HepG2 (cell line): ENCODE measurements at regions not wholly inside any gene's neighbourhood (a gene's known extent, or its start where the extent isn't known, plus 50 kb on each side); places are given as distances from the start of the nearest gene placed in this dataset.
A peak's percentile ranks its signal among the peaks of the same experiment; 100 is the strongest.

Experiments used
- ATAC-seq: fragments of 200-7000 bp; cut with Tn5 transposase; 3 replicates; pipeline ENCODE4 v1.9.1; 2020; ENCODE audit warnings: mild to moderate bottlenecking, moderate library complexity
- BruUV-seq: library from RNA; stranded (reverse); fragments of 400-500 nt; replicated peaks from 2 replicates; lab custom pipeline; 2021; lab: Mats Ljungman, UMichigan
- CTCF ChIA-PET: fragments of 300-600 bp; formaldehyde crosslinking; extraction: SDS; loops from one replicate; lab custom pipeline; 2021; ENCODE audit warnings: low total read pairs, inconsistent platforms, low intra/inter-chr PET ratio; lab: Yijun Ruan, JAX
- POLR2A ChIA-PET: fragments of 350-600 bp; sonication (Branson Sonifier 250); formaldehyde crosslinking; loops from one replicate; lab custom pipeline; 2020; ENCODE audit warnings: antibody characterized with exemption, inconsistent platforms; lab: Yijun Ruan, JAX
- DNase-seq: peaks from one replicate; pipeline ENCODE4 v3.0.0-alpha.2; 2015; ENCODE audit warnings: low spot score
- FAIRE-seq: peaks from 3 replicates; lab custom pipeline; 2011; peaks lifted over from hg19 to GRCh38; lab: Jason Lieb, UNC
- H2AFZ ChIP-seq: one replicate; pipeline ENCODE4 v1.6.1; 2011; ENCODE audit warnings: low read length, inconsistent platforms
- H3K27ac ChIP-seq: fragments of 300-600 bp; 3 replicates; pipeline ENCODE4 v1.8.0; 2011; ENCODE audit warnings: mixed run types, mild to moderate bottlenecking, mixed read lengths, low read length, inconsistent platforms; ENCODE audit not compliant: insufficient read depth; ENCODE audit errors: extremely low read length
- H3K27me3 ChIP-seq, 2 experiments: fragments of 200-600 bp in 1 of 2; 2 replicates in 1 of 2; 3 replicates in 1 of 2; pipeline versions ENCODE4 v1.6.0 to v1.8.0; 2011; ENCODE audit warnings: low read length in 2 of 2, mild to moderate bottlenecking in 2 of 2, moderate library complexity in 2 of 2, inconsistent platforms in 1 of 2; ENCODE audit not compliant: insufficient read depth in 2 of 2, control insufficient read depth in 1 of 2
- H3K36me3 ChIP-seq, 2 experiments: fragments of 200-600 bp in 1 of 2; replicated peaks in 1 of 2; 2 replicates in 1 of 2; 3 replicates in 1 of 2; pipeline versions ENCODE4 v1.5.1 to v1.8.0; 2011; ENCODE audit warnings: low read length in 2 of 2, inconsistent platforms in 1 of 2; ENCODE audit not compliant: insufficient read depth in 2 of 2, control insufficient read depth in 1 of 2
- H3K4me1 ChIP-seq: 2 replicates; pipeline ENCODE4 v1.5.1; 2012; ENCODE audit warnings: low read length, inconsistent platforms; ENCODE audit not compliant: insufficient read depth
- H3K4me2 ChIP-seq: 2 replicates; pipeline ENCODE4 v1.6.0; 2011; ENCODE audit warnings: low read depth, low read length, inconsistent platforms
- H3K4me3 ChIP-seq, 3 experiments: fragments of 200-600 bp in 1 of 3; sonication (generic), shearing (Covaris generic) in 1 of 3; replicated peaks in 1 of 3; 2 replicates each; pipeline ENCODE4 v1.5.1; 2011 to 2016; ENCODE audit warnings: low read length in 3 of 3, inconsistent platforms in 2 of 3, low read depth in 2 of 3, mild to moderate bottlenecking in 2 of 3, control low read depth in 1 of 3, mixed read lengths in 1 of 3; ENCODE audit not compliant: insufficient read depth in 1 of 3
- H3K79me2 ChIP-seq: one replicate; pipeline ENCODE4 v1.6.1; 2011; ENCODE audit warnings: low read length, inconsistent platforms; ENCODE audit not compliant: insufficient read depth
- H3K9ac ChIP-seq: 2 replicates; pipeline ENCODE4 v1.6.0; 2011; ENCODE audit warnings: mild to moderate bottlenecking, low read depth, low read length, inconsistent platforms; ENCODE audit not compliant: insufficient read depth
- H3K9me3 ChIP-seq: 2 replicates; pipeline ENCODE4 v1.5.1; 2012; ENCODE audit warnings: mild to moderate bottlenecking, low read length
- H4K20me1 ChIP-seq: 2 replicates; pipeline ENCODE4 v1.6.0; 2011; ENCODE audit warnings: inconsistent platforms, mild to moderate bottlenecking, low read length, moderate library complexity; ENCODE audit not compliant: insufficient read depth
- AGO2 ChIP-seq: fragments of 200-400 bp; formaldehyde crosslinking; optimal IDR thresholded peaks from 2 replicates; pipeline ENCODE3; 2017; ENCODE audit warnings: mild to moderate bottlenecking, low read depth, low read length, moderate library complexity
- CBX1 ChIP-seq: IDR thresholded peaks from one replicate; pipeline ENCODE4 v1.6.1; 2016; ENCODE audit warnings: antibody characterized with exemption, low read depth
- CEBPB ChIP-seq: IDR thresholded peaks from 2 replicates; pipeline ENCODE4 v1.6.1; 2011; ENCODE audit warnings: low read depth, low read length, improper control_type of control experiment, borderline replicate concordance
- FOXP1 ChIP-seq, 2 experiments: fragments of 450-650 bp in 1 of 2; IDR thresholded peaks; 2 replicates each; pipeline ENCODE4 v1.6.1; 2017 to 2018; ENCODE audit warnings: antibody characterized with exemption in 1 of 2
- KAT8 ChIP-seq: IDR thresholded peaks from 2 replicates; pipeline ENCODE4 v1.6.1; 2016; ENCODE audit warnings: missing genetic modification reagents, missing compliant biosample characterization
- REL ChIP-seq: sonication (generic); formaldehyde crosslinking; conservative IDR thresholded peaks from 2 replicates; pipeline ENCODE4 v1.8.0; 2022; ENCODE audit warnings: mild to moderate bottlenecking, missing genetic modification reagents, moderate library complexity
- TBX2 ChIP-seq: sonication (generic); formaldehyde crosslinking; IDR thresholded peaks from 2 replicates; pipeline ENCODE4 v1.5.0; 2020; ENCODE audit warnings: missing genetic modification reagents, mild to moderate bottlenecking, borderline replicate concordance
- TP53 ChIP-seq: sonication (generic); formaldehyde crosslinking; conservative IDR thresholded peaks from 2 replicates; pipeline ENCODE4 v1.4.0; 2020; ENCODE audit warnings: missing genetic modification reagents
- YY1 ChIP-seq: IDR thresholded peaks from 2 replicates; pipeline ENCODE4 v1.6.1; 2011; ENCODE audit warnings: low read length, low read depth, moderate library complexity, mild to moderate bottlenecking; ENCODE audit not compliant: insufficient read depth, insufficient replicate concordance
- WGBS: methylation state at CpG from one replicate; pipeline ENCODE4 v1.1.6; 2017; ENCODE audit warnings: low lambda C conversion rate; 5-methylcytosine and 5-hydroxymethylcytosine counted together
- in situ Hi-C: cut with HindIII; loops from 2 replicates; pipeline ENCODE4 v1.10.0; 2017; ENCODE audit warnings: low pct_unique_long_range_greater_than_20kb; ENCODE audit not compliant: extremely low pct_ligation_motif_present
- intact Hi-C: fragments of 100-400 bp; cut with micrococcal nuclease; formaldehyde crosslinking; loops from one replicate; pipeline ENCODE4 v1.10.0; 2022; ENCODE audit not compliant: unreplicated experiment
- TF ChIP-seq, protein P1 (sequence below): sonication (generic); formaldehyde crosslinking; conservative IDR thresholded peaks from 2 replicates; pipeline ENCODE4 v1.8.0; 2022; ENCODE audit warnings: missing genetic modification reagents
- TF ChIP-seq, protein P2 (sequence below): sonication (generic); formaldehyde crosslinking; IDR thresholded peaks from 2 replicates; pipeline ENCODE4 v1.5.0; 2020; ENCODE audit warnings: missing genetic modification reagents
- TF ChIP-seq, protein P3 (sequence below): sonication (generic); formaldehyde crosslinking; IDR thresholded peaks from 2 replicates; pipeline ENCODE4 v1.5.0; 2020; ENCODE audit warnings: mild to moderate bottlenecking, missing genetic modification reagents

DNA sequence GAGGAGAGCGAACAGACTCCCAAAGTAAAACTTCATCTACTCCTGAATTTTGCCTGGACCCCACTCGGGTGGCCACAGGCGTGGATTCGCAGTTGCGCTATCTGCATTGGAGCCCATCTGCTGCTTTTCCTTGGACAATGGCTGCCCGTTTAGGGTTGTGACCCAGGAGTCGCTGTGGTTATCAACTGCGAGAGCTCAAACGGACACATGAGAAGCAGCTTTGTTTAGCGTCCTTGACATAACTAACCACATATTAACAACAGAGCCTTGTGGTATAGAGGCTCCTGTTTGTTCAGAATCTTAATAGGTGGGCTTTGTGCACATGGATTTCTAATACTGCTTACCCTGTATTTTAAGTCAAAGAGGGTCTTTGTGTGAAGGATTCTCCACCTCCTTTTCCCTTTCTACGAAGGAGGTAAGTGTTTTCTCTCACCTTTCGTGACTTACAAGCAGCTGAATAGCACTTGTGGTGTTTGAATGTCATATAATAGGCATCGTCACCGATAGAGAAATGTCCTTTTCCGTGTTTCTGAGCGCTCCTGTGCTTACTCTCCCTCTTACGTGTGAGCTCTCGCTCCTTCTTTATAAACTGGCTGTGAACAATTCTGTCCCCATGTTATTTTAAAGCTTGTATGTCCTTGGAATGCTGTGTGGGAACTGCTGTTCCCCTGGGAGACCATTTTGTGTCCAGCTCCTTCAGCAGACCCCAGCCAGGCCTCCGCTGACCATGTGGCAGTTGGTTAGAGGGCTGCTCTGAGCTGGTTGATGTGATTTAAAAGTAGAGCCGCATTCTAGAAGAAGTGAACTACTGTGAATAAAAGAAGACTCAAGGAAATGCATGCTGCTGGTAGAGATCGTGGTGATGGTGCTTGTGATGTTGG, 441.4 kb downstream of the RPS6KC1 start (continued):
- peak; percentile 84 for TF ChIP-seq YY1
- TF ChIP-seq AGO2: no peak
- TF ChIP-seq CEBPB: no peak
- TF ChIP-seq KAT8: peak; percentile 58
- TF ChIP-seq, protein P1, sequence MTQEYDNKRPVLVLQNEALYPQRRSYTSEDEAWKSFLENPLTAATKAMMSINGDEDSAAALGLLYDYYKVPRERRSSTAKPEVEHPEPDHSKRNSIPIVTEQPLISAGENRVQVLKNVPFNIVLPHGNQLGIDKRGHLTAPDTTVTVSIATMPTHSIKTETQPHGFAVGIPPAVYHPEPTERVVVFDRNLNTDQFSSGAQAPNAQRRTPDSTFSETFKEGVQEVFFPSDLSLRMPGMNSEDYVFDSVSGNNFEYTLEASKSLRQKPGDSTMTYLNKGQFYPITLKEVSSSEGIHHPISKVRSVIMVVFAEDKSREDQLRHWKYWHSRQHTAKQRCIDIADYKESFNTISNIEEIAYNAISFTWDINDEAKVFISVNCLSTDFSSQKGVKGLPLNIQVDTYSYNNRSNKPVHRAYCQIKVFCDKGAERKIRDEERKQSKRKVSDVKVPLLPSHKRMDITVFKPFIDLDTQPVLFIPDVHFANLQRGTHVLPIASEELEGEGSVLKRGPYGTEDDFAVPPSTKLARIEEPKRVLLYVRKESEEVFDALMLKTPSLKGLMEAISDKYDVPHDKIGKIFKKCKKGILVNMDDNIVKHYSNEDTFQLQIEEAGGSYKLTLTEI (CRISPR knock-in tag): no peak
- no peak for TF ChIP-seq CBX1

DNA sequence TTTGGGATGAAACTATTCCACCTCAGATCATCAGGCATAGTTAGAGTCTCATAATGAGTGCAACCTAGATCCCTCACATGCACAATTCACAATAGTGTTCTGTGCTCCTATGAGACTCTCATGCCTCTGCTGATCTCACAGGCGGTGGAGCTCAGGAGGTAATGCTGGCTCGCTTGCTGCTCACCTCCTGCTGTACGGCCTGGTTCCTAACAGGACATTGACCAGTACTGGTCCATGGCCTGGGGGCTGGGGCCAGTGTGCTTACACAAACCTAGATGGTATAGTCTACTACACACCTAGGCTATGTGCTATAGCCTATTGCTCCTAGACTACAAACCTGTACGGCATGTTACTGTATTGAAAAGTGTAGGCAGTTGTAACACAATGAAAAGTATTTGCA, 448.4 kb downstream of the RPS6KC1 start:
- ChIA-PET CTCF (no interaction called here), POLR2A (no interaction called here)
- Histone ChIP-seq H4K20me1 (no peaks in the 10 kb centered on the region), H3K4me2 (no peak overlapping the region), H3K27ac (no peak overlapping the region), H3K4me1 (no peaks in the 10 kb centered on the region; the same call in 1 of the 2 replicates), H3K4me3 (no peak overlapping the region), H2AFZ (no peak overlapping the region), H3K9ac (no peak overlapping the region), H3K9me3 (0 out of 2 replicates have a peak, but pooled peaks cover 3% of the 10 kb centered on the region), H3K36me3 (no peaks in the 10 kb centered on the region), H3K27me3 (no peaks in the 10 kb centered on the region), H3K79me2 (no peaks in the 10 kb centered on the region)
- no peak for ATAC-seq
- no TSS peak for BruUV-seq
- WGBS: 88% methylated on average over 2 of the region's 4 CpGs
- intact Hi-C loops: no loop called here
- FAIRE-seq: no peak
- no peak for TF ChIP-seq FOXP1 (IDR thresholded peaks at IDR 0.05)
- TF ChIP-seq FOXP1 (CRISPR knock-in tag; IDR thresholded peaks at IDR 0.05): no peak
- TF ChIP-seq REL (CRISPR knock-in tag): no peak
- TF ChIP-seq TBX2 (CRISPR knock-in tag): no peak
- TF ChIP-seq, protein P2, sequence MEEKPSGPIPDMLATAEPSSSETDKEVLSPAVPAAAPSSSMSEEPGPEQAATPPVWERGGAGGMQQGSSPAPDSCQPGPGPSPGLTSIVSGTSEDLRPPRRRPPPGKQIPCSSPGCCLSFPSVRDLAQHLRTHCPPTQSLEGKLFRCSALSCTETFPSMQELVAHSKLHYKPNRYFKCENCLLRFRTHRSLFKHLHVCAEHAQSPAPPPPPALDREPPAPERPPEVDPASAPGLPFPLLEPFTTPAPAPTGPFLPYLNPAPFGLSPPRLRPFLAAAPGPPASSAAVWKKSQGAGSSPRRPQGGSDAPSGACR: no peak
- TF ChIP-seq TP53 (CRISPR knock-in tag): no peak
- TF ChIP-seq, protein P3, sequence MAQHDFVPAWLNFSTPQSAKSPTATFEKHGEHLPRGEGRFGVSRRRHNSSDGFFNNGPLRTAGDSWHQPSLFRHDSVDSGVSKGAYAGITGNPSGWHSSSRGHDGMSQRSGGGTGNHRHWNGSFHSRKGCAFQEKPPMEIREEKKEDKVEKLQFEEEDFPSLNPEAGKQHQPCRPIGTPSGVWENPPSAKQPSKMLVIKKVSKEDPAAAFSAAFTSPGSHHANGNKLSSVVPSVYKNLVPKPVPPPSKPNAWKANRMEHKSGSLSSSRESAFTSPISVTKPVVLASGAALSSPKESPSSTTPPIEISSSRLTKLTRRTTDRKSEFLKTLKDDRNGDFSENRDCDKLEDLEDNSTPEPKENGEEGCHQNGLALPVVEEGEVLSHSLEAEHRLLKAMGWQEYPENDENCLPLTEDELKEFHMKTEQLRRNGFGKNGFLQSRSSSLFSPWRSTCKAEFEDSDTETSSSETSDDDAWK (CRISPR knock-in tag): no peak
- TF ChIP-seq AGO2: no peak
- no peak for DNase-seq
- in situ Hi-C loops: no loop called here
